CD4-positive, alpha-beta T cell treated with Interleukin-15 for 4 hours (primary cell): ENCODE measurements at regions not wholly inside any gene's neighbourhood (a gene's known extent, or its start where the extent isn't known, plus 50 kb on each side); places are given as distances from the start of the nearest gene placed in this dataset.
A peak's percentile ranks its signal among the peaks of the same experiment; 100 is the strongest.

ENCODE experiments used
- DNase-seq: peaks from one replicate; pipeline ENCODE4 v3.0.0-alpha.2; 2020; ENCODE audit warnings: low spot score

GRCh38 chr18:44450226-44450625 is 230.5 kb upstream of the SETBP1 start:
- no peak for DNase-seq

DNA sequence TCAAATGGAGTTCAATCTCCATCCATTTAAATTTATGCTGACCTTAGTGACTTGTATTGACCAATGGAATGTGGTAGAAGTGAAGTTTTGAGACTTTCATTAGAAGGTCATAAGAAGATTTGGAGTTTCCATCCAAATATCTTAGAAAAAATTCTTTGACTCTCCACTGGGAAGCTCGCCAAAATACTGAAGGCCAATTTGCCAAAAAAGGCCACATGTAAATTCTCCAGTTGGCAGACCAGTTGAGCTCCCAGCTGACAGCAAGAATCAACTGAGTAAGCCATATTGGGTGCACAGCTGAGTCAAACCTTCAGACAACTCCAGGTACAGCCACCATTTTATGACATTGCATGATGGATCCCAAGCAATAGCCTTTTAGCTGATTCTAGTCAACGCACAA is 228.3 kb upstream of the SETBP1 start:
- DNase-seq = no peak

GRCh38 chr18:44453505-44453904 is 227.2 kb upstream of the SETBP1 start:
- DNase-seq = no peak

GRCh38 chr18:44458777-44459176 is 221.9 kb upstream of the SETBP1 start:
- DNase-seq = no peak

DNA sequence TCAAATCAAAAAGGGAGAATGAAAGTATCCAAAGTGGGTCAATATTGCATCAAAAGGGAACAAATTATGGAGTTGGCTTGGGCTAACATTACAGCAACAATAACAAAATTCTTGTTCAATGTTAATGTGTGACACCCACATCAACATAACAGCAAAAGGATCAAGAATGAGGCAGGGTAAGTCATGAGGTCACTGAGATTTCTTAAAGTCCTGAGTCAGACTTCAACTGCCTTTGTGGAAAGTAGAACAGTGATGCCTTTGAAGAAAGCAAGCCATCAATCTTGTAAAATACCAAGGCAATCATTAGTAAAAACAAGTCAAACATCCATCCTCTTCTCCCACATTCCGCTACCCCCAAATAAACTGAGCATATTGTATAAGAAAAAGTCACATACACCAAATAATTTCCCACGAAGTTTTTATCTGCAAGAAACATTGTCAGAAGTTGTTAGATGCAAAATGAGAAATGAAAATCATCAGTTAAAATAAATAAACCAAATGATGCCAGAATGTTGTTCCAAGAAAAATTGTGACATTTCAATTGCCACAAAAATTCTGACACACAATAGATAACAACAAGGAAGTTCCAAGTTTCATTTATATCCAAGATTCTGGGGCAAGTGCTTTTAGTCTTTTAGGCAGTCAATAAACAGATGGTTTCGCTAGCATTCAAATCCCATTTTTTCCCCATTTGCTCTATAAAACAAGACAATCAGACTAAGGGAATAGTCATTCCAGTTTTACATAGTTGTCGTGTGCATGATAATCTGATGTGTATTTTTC is 216.1 kb upstream of the SETBP1 start:
- no peak for DNase-seq

GRCh38 chr18:44465381-44465841 is 215.3 kb upstream of the SETBP1 start:
- no peak for DNase-seq

GRCh38 chr18:44466997-44467396 is 213.7 kb upstream of the SETBP1 start:
- no peak for DNase-seq

- no peak for DNase-seq
Measured at GRCh38 chr18:44467718-44468117, 213.0 kb upstream of the SETBP1 start.

GRCh38 chr18:44473394-44474066 is 207.2 kb upstream of the SETBP1 start:
- no peak for DNase-seq

- DNase-seq = no peak
Measured at GRCh38 chr18:44474067-44474411, 206.6 kb upstream of the SETBP1 start.

- no peak for DNase-seq
Measured at GRCh38 chr18:44474591-44474990, 206.1 kb upstream of the SETBP1 start.

DNA sequence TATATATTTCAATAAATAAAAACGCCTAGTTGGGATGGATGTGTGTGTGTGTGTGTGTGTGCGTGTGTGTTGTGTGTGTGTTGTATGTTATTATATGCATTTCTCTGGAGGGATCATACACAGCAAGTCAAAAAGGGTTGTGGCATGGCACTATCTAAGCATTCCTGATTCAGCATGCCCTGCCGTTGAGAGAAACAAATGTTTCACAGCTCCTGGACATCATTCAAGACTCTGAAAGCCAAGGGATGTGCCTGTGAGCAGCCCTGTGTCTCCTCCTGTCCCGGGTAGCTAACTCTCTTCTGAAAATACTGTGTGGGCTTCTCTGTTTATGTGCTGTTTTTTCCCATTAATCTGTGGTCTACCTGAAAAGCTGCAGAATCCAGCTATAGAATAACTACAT is 197.9 kb upstream of the SETBP1 start:
- no peak for DNase-seq

DNA sequence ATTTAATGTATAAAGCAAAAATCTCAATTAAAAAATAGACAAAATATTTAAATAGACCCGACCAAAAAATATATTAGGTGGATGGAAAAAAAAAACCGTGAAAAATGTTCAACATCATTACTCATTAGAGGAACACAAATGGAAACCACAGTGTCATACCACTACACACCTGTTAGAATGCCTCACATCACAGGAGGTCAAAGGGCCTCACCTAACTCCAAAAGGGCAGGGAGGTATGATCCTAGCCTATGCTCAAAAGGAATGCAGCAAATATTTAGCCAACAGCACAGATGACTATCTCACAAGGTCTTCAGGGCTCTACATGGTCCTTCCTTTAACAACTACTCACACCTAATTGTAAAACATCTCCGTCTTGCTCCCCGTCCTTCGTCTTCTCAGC is 185.5 kb upstream of the SETBP1 start:
- DNase-seq = no peak

DNA sequence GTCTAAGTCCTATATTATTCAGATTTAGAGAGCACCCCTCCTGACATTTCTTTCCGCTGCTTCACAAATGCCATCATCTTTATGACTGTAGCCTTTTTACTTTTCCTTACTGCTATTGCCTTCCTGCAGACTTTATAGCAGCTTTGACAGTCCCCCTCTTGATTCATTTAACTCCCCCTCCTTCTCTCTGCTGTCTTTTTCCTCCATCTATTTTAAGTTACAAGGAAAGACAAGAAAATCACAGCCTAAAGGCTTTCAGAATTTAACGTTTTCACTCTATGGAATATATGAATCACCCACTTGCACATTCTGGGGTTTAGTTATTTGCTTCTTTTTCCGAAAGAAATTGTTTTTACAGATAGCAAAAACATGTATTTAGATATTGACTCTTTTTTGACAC is 183.4 kb upstream of the SETBP1 start:
- no peak for DNase-seq

DNA sequence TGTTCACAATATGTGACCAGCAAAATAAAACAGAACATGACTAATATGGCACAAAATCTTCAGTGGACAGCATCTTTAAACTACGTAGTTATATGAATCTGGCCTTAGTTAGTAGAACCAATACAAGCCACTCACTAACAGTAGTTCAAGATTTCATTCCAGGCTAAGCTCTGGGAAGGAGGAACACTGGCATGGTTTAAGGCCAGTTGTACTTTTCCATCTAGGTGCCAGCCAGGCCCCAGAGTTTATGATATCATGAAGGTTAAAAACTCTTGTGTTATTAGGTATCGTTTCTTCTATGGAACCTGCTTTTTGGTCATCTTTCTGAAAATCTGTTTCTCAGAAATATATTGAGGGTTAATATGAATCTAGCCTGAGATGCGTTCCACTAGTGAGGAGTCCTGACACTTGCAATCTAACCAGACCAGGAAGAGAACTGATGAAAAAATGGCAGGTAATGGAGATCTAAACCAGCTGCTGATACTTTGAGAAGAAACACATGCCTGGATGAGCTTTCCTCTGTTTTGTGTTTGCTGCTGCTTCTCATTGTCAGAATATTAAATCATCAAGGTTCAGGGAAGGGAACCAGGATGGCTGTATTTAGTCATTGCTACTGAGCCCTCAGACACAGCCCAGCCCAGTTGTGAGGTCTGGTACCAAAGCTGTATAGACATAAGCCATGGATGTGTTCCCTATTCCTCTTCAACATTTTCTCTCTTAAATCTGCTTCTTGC is 182.8 kb upstream of the SETBP1 start:
- DNase-seq = no peak

GRCh38 chr18:44500808-44501610 is 179.7 kb upstream of the SETBP1 start:
- no peak for DNase-seq

GRCh38 chr18:44502221-44502620 is 178.5 kb upstream of the SETBP1 start:
- no peak for DNase-seq

DNA sequence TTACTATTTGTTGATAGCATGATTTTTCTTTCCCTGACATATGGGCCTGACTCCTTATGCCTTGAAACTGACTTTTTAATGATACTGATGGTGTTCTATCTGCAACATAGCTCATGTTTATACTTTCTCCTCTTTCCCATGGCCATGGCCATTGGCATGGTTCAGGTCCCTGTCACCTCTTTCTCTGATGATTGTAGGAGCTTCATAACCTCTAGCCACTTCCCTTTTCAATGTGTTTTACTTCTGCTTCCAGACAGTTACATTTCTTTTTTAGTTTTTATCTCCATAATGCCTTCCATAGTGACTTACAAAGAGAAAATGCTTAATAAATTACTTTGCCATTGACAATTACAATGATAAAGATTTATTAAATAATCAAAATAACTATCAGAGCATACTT is 177.9 kb upstream of the SETBP1 start:
- DNase-seq = no peak

DNA sequence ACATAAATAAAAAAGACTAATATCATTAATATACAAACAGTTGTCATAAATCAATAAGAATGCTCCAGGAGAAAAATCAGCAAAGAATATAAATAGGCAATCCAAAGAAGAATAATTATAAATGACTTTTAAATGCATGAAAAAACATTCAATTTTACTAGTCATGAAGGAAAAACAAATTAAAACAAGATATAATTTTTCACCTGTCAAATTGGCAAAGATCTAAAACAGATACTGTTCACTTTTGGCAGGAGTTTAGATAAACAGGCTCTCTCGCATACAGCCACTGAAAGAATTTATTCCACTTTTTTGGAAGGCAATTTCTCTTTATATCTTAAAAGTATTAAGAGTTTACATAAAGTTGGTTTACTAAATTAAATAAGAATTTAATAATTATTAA is 176.8 kb upstream of the SETBP1 start:
- DNase-seq = no peak

DNA sequence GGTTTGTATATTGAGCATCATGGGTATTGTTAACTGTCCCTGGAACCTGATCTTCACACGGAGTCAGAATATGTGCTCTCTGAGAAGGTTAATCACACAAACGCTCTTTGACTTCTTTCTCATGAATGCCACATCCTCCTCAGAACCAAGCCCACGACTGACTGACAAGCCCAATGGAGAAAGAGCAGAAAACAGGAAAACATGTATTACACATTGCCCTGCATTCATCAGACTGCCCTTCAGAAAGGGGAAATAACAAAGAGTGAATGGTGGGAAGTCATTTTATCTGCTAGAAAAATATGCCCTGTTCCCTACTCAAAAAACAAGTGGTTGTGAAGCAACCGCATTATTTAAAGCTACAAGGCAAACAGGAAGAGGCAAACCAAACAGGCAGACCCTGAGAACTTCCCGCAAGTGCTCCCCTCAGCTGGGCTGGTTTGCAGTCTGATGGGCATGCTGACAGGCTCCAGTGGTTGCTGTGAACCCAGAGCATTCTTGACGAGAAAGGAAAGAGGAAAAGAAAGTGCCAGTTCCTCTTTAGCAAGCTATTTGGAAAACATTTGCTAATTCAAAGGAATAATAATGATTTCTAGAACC is 172.9 kb upstream of the SETBP1 start:
- DNase-seq = peak; percentile 32

GRCh38 chr18:44508474-44508873 is 172.2 kb upstream of the SETBP1 start:
- no peak for DNase-seq

GRCh38 chr18:44509048-44509447 is 171.6 kb upstream of the SETBP1 start:
- DNase-seq = no peak
